CD4-positive, alpha-beta T cell treated with Interleukin-2 at 100 ng/mL for 4 hours (primary cell): ENCODE measurements at regions not wholly inside any gene's neighbourhood (a gene's known extent, or its start where the extent isn't known, plus 50 kb on each side); places are given as distances from the start of the nearest gene placed in this dataset.
A peak's percentile ranks its signal among the peaks of the same experiment; 100 is the strongest.

Experiments used
- DNase-seq: peaks from one replicate; pipeline ENCODE4 v3.0.0-alpha.2; 2020; ENCODE audit warnings: low spot score

DNA sequence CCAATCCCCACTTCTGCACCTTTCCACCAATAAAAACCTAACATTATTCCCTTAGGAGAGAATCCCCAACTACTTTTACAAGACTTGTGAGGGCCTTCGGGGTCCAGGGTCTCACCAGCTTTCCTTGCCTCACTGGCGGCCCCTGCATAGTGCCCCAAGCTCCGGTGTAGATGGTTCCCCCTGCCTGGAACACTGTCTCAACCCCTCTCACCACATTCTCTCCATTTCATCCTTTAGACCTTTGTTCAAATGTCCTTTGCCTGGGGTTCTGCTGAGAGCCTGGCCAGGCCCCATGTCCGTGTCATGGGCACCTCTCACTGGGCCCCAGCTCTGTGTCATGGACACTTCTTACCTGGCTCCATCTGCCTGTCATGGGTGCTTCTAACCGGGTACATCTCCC is 64.5 kb upstream of the SORCS3 start:
- DNase-seq, result no peak

DNA sequence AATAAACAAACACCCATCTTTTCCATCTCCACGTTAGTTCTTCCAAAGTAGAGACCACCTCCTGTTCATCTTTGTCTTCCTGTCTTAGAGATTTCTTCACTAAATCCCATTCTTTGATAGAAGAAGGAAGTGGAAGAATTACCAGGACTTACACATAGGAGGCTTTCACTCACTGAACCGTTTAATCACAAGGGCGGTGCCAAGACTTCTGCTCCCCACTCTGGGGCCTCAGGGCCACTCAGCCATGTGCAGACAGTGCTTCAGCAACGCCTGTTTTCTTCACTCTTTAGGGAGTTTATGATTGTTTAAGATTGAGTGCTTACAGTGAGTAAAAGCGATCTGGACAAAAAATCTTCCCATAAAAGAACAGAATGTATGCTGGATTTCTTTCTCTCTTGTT is 63.9 kb upstream of the SORCS3 start:
- DNase-seq, result no peak

DNA sequence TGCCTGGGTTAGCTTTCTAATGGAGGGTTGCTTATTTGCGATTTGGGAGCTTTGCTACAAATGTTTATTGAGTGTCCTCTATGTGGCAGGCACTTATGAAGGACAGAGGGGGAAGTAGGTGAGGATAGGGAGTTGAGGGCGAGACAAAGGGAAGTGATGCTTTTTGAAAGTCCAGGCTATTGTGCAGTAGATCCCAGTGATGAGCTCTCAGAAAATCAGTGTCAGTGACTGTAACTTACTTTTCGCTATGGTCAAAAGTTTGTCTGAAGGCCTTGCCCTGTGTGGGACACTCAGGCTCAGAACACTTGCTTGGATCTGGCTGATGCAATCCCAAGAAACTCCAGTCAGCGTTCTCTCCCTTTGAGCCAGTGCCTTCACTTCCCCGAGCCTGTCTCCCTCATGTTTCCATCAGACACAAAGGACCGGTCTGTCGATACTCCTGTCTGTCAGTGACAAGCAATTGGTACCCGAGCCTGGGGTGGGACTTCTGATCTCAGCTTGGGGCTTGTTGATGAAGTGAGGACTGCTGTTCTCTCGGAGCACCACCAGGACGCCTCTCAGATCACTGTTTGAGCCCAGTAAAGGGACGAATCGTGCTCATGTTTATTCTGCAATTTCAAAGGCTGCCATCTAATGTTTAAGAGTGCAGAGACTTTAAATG is 63.1 kb upstream of the SORCS3 start:
- DNase-seq, result no peak

DNA sequence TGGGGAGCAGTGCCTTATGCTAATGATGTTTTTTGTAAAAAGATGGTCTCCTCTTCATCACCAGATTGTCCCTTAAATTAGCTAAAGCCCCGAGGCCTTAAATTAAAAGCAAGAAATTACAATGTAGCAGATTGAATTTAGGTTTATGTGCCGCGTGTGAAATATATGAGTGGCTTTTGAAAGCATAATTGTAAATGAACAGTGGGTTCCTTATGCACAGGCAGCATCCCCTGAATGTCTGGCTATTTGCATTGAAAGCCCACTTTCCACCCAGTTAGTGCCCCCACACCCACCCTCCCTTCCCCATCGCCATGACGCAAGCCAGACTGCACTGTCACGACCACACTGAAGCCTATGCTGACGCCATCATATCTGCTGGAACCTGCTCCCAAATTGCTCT is 62.4 kb upstream of the SORCS3 start:
- no peak for DNase-seq

DNA sequence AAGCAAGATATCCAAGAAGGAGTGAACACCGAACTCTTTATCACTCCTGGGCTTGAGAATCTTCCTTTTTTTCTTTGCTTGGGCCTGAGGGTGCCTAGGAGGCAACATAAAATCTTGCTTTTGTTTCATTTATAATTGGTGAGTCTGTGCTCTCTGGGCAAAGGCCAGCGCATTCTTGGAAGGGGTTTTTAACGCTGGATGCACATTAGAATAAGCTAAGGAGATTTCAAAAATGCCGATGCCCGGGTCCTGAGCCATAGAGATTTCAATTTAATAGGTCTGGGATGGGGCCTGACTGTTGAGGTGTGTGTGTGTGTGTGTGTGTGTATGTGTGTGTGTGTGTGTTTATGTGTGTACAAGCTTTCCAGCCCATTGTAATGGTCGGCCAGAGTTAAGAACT is 62.0 kb upstream of the SORCS3 start:
- no peak for DNase-seq

DNA sequence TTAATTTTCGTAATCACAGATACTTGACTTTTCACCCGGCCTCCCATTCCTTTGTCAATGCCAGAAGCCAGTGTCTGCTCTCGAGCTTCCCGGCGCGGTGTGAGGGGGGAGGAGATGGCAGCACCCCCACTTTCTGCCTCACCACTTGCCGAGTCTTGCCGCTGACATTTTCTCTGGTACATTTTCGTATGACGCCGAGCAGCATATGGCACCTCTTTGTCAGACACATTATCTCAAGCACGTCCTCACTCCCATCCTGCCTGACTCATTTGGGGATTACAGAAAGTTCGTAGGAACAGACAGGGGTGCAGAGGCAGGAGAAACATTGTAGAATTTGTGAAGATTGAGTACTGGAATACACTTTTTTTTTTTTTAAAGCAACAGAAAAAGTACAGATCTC is 60.8 kb upstream of the SORCS3 start:
- DNase-seq, result no peak

DNA sequence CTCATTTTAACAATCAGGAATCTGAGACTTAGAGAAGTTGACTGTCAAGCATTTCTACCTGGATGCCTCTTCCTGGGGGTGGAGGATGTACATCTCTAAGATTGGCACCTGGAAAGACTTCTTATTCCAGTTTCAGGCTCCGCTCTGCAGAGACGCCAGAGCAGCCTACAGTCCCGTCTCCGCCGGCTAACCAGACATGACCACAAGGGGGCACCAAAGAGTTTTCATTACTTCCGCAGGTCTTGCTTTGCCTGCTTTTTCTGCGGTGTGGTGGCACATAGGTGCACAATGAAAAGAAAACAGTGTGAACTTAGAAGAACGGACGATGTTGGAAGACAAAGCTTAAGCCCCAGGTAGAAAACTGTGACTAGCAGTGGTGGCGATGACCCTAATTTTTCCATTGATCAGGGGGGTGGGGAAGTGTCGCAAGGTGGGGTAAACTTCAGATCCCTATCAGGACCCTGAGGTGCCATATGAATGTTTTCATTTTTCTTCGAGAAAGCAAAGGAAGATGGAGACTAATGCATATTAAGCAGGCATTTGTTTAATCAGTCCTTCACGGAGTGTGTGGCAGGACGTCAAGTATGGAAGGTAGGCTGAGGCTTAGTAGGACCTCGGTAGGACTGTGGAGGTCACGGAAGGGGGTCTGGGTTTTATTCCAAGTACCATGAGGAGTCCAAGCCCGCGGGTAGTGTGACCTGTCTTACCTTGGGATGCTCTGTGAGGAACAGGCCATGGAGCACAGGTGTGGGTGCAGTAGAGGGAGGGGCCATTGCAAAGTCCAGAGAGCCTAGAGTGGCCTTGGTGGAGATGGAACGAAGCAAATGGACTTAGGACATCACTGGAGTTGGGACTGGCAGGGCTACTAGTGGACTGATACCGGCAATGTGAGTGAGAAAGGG is 60.1 kb upstream of the SORCS3 start:
- peak; percentile 71 for DNase-seq

DNA sequence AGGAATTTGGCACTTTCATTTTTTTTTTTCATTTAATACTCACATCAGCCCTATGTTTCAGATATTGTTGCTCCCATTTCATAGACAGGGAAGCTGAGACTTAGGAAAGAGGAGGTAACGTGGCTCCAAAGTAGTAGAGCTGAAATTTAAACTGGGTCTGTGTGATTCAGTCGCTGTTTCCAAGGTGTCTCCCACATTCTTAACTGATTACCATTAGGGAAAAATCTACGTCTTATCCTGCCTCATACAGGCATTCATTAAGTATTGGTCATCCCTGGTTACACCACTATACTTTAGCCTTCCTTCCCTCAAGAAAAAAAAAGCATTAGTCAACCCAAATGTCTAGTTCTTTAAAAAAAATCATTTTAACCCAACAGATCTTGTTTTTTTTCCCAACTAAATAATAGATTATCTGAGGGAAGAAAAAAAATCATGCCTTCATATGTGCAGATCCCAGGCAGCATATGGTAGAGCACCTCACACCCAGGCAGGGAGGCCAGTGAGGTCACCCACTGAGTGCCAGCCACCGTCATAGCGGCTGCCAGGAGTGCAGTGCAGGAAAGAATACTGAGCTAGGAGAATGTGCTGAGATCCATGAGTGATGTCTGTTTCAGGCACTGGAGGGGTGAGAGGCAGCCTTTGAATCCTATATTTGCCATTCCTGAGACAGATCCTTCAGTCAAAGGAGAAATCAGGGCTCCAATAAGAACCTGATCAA is 59.0 kb upstream of the SORCS3 start:
- no peak for DNase-seq

DNA sequence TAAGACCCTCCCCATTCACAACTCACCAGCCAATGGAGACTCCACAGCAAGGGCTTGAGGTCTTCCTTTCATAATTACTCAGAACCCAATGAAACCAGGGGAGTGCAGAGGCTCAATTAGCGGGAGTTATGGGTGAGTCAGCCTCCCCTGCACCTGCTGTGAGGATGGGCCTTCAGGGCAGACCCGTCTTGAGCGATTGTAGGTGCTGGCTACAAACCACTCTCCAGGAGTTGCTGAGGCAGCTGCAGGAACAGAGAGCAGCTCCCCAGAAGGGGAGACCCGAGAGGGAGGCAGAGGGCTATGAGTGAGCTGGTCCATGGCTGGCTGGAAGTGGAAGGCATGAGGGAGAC is 58.5 kb upstream of the SORCS3 start:
- DNase-seq, result no peak

DNA sequence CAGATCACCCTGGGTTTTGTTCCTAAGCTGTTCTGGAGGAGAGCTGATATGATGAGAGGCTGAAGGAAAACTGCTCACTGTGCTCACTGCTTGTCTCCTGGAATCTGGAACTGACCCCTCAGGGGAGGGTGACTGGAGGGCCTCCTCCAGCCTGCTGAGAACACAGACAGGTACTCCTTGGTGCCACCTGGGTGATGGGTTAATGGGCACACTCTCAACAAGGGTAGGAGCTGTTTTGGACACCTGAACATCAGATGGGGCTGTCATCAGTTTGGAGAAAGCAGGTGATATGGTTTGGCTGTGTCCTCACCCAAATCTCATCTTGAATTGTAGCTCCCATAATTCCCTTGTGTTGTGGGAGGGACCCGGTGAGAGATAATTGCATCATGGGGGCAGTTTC is 58.1 kb upstream of the SORCS3 start:
- no peak for DNase-seq

DNA sequence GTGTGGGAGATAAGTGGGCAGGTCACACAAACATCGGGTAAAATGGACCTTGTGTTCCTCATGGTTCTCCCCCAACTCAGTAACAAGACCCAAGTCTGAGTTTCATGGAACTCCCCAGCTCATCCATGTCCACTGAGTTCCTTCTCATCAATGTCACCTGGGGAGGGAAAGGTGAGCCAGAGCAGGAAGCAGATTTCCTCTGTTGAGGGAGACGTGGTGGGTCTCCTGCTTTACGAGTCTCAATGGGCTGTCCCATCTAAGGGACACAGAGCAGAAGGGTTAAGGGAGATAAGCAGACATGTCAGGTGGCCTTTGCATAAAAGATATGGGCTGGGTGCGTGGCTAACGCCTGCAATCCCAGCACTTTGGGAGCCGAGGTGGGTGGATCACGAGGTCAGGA is 56.5 kb upstream of the SORCS3 start:
- no peak for DNase-seq

DNA sequence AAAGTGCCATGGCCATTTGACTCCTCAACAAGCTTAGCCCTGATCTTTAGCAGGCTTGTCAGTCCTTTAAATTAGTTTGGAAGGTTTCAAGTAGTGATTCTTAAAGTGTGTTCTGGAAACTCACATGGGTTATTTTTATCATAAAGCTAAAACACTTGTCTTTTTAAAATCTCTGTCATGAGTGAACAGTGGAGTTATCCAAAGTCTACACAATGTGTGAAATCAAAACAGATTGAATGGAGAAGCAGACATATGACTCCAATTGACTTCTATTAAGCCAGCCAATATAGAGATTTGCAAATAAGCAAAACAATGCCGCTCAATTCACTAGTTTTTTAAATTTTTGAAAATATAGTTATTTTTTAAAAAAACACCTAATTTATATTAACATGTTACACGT is 53.3 kb upstream of the SORCS3 start:
- DNase-seq, result no peak

DNA sequence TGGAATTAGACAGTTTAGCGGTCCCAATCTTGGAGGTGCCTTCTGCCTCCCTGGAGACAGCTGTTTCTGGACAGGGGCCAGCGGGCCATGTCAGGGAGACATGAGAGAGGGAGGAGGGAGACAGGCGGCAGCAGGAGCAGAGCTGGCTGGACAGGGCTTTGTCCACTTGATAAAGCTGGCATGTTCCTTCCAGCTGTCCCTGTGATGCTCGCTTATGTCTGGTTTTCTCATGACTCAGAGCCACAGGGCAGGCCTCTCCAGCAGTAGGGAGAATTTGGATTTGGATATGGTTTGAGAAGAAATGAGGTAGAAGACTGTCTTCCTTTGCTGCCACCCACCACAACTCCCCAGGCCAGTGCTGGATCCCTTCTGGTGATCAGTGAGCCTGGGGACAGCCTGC is 51.7 kb upstream of the SORCS3 start:
- DNase-seq, result no peak

DNA sequence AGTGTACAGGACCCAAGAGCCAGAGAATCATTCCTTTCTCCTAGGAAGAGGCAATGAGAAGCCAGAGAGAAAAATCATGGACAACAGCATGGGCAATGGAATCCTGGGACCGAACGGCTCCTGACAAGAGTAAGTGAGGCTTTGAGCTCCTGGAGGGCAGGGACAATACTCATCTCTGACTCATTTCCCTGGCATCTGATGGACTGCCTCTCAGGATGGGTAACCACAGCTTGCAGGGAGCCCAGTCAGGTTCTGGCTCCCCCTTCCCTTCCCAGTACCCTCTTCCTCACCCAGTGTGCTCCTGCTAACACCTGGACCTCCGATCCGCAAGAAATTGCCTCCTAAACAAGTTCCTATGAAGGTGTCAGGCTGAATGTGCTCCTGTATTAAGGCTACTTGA is 51.2 kb upstream of the SORCS3 start:
- DNase-seq, result no peak
